Colonic mucosa (tissue), 4 donors: ENCODE measurements at regions not wholly inside any gene's neighbourhood (a gene's known extent, or its start where the extent isn't known, plus 50 kb on each side); places are given as distances from the start of the nearest gene placed in this dataset.
"Not testable (repeated sequence)": the region's sequence is repeated elsewhere in the genome, so short reads cannot be mapped to it uniquely, and the experiment has no call there.

Experiments used
- DNase-seq: peaks from one replicate; pipeline ENCODE4 v3.0.0-alpha.2; 2020
- H3K27ac ChIP-seq: fragments of 200-600 bp; one replicate; pipeline ENCODE4 v1.8.0; 2021
- H3K27me3 ChIP-seq: fragments of 200-600 bp; one replicate; pipeline ENCODE4 v1.8.0; 2021
- H3K36me3 ChIP-seq: fragments of 200-600 bp; one replicate; pipeline ENCODE4 v1.8.0; 2021
- H3K4me1 ChIP-seq: fragments of 200-600 bp; one replicate; pipeline ENCODE4 v1.8.0; 2021; ENCODE audit warnings: mild to moderate bottlenecking
- H3K4me3 ChIP-seq: fragments of 200-600 bp; one replicate; pipeline ENCODE4 v1.8.0; 2021
- H3K9ac ChIP-seq, 2 donors: one replicate each; pipeline ENCODE4 v1.7.0; 2013; ENCODE audit warnings: control low read depth in 2 of 2, low read depth in 2 of 2, low read length in 2 of 2
- H3K9me3 ChIP-seq: fragments of 200-600 bp; one replicate; pipeline ENCODE4 v1.8.0; 2021
- intact Hi-C: fragments of 100-400 bp; cut with DNase I; formaldehyde crosslinking; loops from one replicate; pipeline ENCODE4 v1.14.1; 2022
- TF ChIP-seq, protein P1 (sequence below): fragments of 200-600 bp; IDR thresholded peaks from one replicate; pipeline ENCODE4 v1.8.0; 2022; ENCODE audit warnings: antibody characterized with exemption, mild to moderate bottlenecking
- donor health status: healthy.
- donor health status: DM: no; HTN: no; CAD: no.
- donor health status: DM: no; HTN: no; CAD: no.

DNA sequence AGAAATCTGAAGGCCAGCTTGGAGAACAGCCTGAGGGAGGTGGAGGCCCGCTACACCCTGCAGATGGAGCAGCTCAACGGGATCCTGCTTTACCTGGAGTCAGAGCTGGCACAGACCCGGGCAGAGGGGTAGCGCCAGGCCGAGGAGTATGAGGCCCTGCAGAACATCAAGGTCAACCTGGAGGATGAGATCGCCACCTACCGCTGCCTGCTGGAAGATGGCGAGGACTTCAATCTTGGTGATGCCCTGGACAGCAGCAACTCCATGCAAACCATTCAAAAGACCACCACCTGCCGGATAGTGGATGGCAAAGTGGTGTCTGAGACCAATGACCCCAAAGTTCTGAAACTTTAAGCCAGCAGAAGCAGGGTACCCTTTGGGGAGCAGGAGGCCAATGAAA is 318.4 kb downstream of the ZFHX3 start:
- intact Hi-C loops, H3K27me3 ChIP-seq, H3K4me1 ChIP-seq, H3K9ac ChIP-seq, H3K4me3 ChIP-seq, H3K27ac ChIP-seq, H3K36me3 ChIP-seq, DNase-seq, H3K9me3 ChIP-seq: not testable (repeated sequence)

DNA sequence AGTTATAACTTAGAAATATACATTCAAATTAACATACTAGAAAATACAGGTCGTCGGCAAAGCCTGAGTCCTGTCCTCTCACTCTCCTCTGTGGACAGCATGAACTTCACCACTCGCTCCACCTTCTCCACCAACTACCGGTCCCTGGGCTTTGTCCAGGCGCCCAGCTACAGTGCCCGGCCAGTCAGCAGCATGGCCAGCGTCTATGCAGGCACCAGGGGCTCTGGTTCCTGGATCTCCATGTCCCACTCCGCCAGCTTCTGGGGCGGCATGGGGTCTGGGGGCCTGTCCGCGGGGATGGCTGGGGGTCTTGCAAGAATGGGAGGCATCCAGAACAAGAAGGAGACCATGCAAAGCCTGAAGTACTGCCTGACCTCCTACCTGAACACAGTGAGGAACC is 319.4 kb downstream of the ZFHX3 start:
- intact Hi-C loops: no loop called here
- H3K9ac ChIP-seq: no peak overlapping the region
- H3K9me3 ChIP-seq: no peaks in the 10 kb centered on the region
- no peak overlapping the region for H3K4me3 ChIP-seq
- H3K4me1 ChIP-seq: no peaks in the 10 kb centered on the region
- TF ChIP-seq, protein P1, sequence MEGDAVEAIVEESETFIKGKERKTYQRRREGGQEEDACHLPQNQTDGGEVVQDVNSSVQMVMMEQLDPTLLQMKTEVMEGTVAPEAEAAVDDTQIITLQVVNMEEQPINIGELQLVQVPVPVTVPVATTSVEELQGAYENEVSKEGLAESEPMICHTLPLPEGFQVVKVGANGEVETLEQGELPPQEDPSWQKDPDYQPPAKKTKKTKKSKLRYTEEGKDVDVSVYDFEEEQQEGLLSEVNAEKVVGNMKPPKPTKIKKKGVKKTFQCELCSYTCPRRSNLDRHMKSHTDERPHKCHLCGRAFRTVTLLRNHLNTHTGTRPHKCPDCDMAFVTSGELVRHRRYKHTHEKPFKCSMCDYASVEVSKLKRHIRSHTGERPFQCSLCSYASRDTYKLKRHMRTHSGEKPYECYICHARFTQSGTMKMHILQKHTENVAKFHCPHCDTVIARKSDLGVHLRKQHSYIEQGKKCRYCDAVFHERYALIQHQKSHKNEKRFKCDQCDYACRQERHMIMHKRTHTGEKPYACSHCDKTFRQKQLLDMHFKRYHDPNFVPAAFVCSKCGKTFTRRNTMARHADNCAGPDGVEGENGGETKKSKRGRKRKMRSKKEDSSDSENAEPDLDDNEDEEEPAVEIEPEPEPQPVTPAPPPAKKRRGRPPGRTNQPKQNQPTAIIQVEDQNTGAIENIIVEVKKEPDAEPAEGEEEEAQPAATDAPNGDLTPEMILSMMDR: no peak
- no peaks in the 10 kb centered on the region for H3K27me3 ChIP-seq
- DNase-seq: no peak
- H3K36me3 ChIP-seq: no peaks in the 10 kb centered on the region
- no peak overlapping the region for H3K27ac ChIP-seq

DNA sequence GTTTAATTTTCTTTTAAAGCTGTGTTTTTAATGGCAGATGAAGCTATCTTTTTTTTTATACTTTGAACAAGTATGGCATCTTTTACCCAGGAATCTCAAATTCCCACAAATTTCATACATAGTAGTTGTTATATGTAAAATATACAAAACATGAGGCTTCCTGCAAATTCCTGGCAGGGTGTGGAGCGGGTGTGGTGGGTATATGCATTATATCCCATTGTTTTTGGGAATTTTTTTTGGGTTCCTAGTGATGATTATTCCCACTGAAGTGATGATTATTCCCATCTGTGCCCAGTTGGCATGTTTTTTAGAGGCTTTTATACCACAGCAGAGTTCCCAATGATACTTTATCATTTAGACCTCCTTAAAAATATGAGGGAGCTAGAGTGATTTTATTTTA is 320.4 kb downstream of the ZFHX3 start:
- Histone ChIP-seq H3K27me3 (no peaks in the 10 kb centered on the region), H3K4me1 (no peaks in the 10 kb centered on the region), H3K9me3 (no peaks in the 10 kb centered on the region), H3K27ac (no peak overlapping the region), H3K9ac (no peak overlapping the region), H3K36me3 (no peaks in the 10 kb centered on the region), H3K4me3 (no peak overlapping the region)
- no peak for DNase-seq
- TF ChIP-seq, protein P1: no peak
- intact Hi-C loops: no loop called here

DNA sequence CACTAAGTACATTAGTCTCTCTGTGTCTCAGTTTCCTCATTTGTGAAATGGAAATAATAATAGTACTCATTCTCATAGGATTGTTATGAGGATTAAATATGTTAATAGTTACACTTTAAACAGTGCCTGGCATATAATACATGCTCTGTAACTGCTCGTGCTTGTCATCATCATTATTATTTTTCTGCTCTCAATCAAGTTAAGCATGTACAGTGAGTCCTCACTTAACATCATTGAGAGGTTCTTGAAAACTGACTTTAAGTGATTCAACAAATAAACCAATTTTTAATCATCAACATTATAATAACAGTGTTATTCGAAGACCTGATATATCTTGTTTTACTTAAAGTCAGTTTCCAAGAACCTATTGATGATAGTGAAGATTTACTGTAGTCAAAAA is 322.3 kb downstream of the ZFHX3 start:
- no peak overlapping the region for H3K9ac ChIP-seq
- H3K36me3 ChIP-seq: no peaks in the 10 kb centered on the region
- TF ChIP-seq, protein P1: no peak
- H3K27me3 ChIP-seq: no peaks in the 10 kb centered on the region
- no peaks in the 10 kb centered on the region for H3K9me3 ChIP-seq
- H3K4me1 ChIP-seq: no peaks in the 10 kb centered on the region
- H3K4me3 ChIP-seq: no peak overlapping the region
- no peak overlapping the region for H3K27ac ChIP-seq
- intact Hi-C loops: no loop called here
- DNase-seq: no peak

DNA sequence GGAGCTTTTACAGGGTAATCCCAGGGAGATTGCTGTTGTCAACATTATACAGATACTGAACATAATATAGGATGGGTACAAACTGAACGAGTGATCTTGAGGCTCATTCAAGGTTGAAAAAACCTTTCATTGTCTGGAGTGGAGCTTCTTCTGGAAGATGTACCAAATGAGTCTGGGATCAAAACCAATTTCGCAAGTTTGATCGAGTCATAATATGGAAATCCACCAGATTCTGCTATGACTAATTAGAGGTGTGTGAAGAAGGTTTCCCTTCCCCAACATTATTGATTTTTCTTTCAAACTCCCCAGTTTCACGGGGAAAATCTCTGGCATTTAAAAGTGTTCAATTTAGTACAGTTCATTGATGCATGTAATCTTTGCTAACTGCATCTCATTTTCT is 324.1 kb downstream of the ZFHX3 start:
- no peaks in the 10 kb centered on the region for H3K4me1 ChIP-seq
- TF ChIP-seq, protein P1: no peak
- no peak overlapping the region for H3K9ac ChIP-seq
- H3K27ac ChIP-seq: no peak overlapping the region
- no peaks in the 10 kb centered on the region for H3K36me3 ChIP-seq
- H3K27me3 ChIP-seq: no peaks in the 10 kb centered on the region
- DNase-seq: no peak
- no peak overlapping the region for H3K4me3 ChIP-seq
- intact Hi-C loops: no loop called here
- no peaks in the 10 kb centered on the region for H3K9me3 ChIP-seq

DNA sequence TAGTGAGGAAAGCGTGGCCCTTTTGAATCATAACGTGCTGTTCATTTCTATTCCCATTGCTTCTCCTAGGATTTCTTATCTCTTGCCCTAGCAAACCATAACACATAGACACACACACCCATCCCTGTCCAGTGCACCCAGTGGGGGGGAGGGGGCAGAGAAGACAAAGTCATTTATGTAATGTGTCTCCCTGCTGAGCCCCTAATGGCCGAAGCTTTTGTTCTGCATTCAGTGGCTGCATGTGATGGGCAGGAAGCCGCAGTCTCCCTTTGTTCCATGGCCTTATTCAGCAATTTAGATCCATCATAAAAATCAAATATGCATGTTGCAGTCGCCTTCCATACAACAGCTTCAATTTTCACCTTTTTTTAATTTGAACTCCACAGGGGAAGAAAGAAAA is 325.4 kb downstream of the ZFHX3 start:
- Histone ChIP-seq H3K27me3 (no peaks in the 10 kb centered on the region), H3K36me3 (no peaks in the 10 kb centered on the region), H3K4me3 (no peak overlapping the region), H3K9ac (no peak overlapping the region), H3K4me1 (no peaks in the 10 kb centered on the region), H3K9me3 (no peaks in the 10 kb centered on the region), H3K27ac (no peak overlapping the region)
- DNase-seq: no peak
- intact Hi-C loops: no loop called here
- TF ChIP-seq, protein P1: no peak
